Panc1 (cell line): ENCODE measurements at regions not wholly inside any gene's neighbourhood (a gene's known extent, or its start where the extent isn't known, plus 50 kb on each side); places are given as distances from the start of the nearest gene placed in this dataset.

Source experiments
- ATAC-seq: fragments of 200-7000 bp; cut with Tn5 transposase; 2 replicates; pipeline ENCODE4 v1.9.1; 2020; ENCODE audit warnings: mild to moderate bottlenecking, moderate library complexity
- BruUV-seq: library from RNA; stranded (reverse); fragments of 400-500 nt; replicated peaks from 2 replicates; lab custom pipeline; 2021; lab: Mats Ljungman, UMichigan
- CTCF ChIA-PET: fragments of 300-600 bp; sonication (Branson Sonifier 250); formaldehyde crosslinking; loops from one replicate; lab custom pipeline; 2022; ENCODE audit warnings: antibody characterized with exemption; lab: Charles Lee
- POLR2A ChIA-PET: fragments of 300-600 bp; sonication (Branson Sonifier 250); formaldehyde crosslinking; loops from one replicate; lab custom pipeline; 2022; ENCODE audit warnings: antibody characterized with exemption; lab: Charles Lee
- DNase-seq: peaks from one replicate; pipeline ENCODE4 v3.0.0-alpha.2; 2010; ENCODE audit warnings: low read depth, low spot score
- H3K27ac ChIP-seq: 2 replicates; pipeline ENCODE4 v1.5.1; 2011; ENCODE audit warnings: mild to moderate bottlenecking, low read length, inconsistent platforms
- H3K27me3 ChIP-seq: fragments of 200-500 bp; sonication (Bioruptor generic); 2 replicates; pipeline ENCODE4 v1.6.0; 2014; ENCODE audit warnings: low read length, inconsistent platforms; ENCODE audit not compliant: control insufficient read depth, insufficient read depth
- H3K36me3 ChIP-seq: fragments of 200-500 bp; sonication (Bioruptor generic); 2 replicates; pipeline ENCODE4 v1.5.1; 2014; ENCODE audit warnings: inconsistent platforms, mild to moderate bottlenecking, low read length, moderate library complexity; ENCODE audit not compliant: control insufficient read depth, insufficient read depth
- H3K4me1 ChIP-seq: 2 replicates; pipeline ENCODE4 v1.5.1; 2011; ENCODE audit warnings: inconsistent platforms, mild to moderate bottlenecking, low read length, moderate library complexity; ENCODE audit not compliant: control insufficient read depth, insufficient read depth
- H3K4me3 ChIP-seq, 2 experiments: 2 replicates each; pipeline ENCODE4 v1.5.1; 2011 to 2012; ENCODE audit warnings: low read depth in 2 of 2, low read length in 2 of 2, mild to moderate bottlenecking in 2 of 2, inconsistent platforms in 1 of 2, moderate library complexity in 1 of 2
- H3K9me3 ChIP-seq: fragments of 200-500 bp; sonication (Bioruptor generic); 2 replicates; pipeline ENCODE4 v1.5.1; 2014; ENCODE audit warnings: low read depth, mild to moderate bottlenecking, inconsistent platforms, low read length, moderate library complexity; ENCODE audit not compliant: control insufficient read depth, insufficient read depth
- POLR2AphosphoS5 ChIP-seq: IDR thresholded peaks from 2 replicates; pipeline ENCODE4 v1.6.1; 2012; ENCODE audit warnings: mild to moderate bottlenecking, low read depth, low read length, moderate library complexity
- SIN3A ChIP-seq: IDR thresholded peaks from 2 replicates; pipeline ENCODE4 v1.6.1; 2012; ENCODE audit warnings: low read depth, mild to moderate bottlenecking, low read length, moderate library complexity, borderline replicate concordance; ENCODE audit not compliant: insufficient read depth
- TCF7L2 ChIP-seq: IDR thresholded peaks from 2 replicates; pipeline ENCODE4 v1.6.1; 2011; ENCODE audit warnings: mild to moderate bottlenecking, low read depth, low read length, inconsistent platforms
- in situ Hi-C: cut with HindIII; loops from 2 replicates; pipeline ENCODE4 v1.10.0; 2016; ENCODE audit warnings: low sequenced_read_pairs, low pct_unique_long_range_greater_than_20kb
- intact Hi-C: fragments of 100-400 bp; cut with micrococcal nuclease; formaldehyde crosslinking; loops from one replicate; pipeline ENCODE4 v1.10.0; 2022; ENCODE audit not compliant: unreplicated experiment
- TF ChIP-seq, protein P1 (sequence below), 2 experiments: IDR thresholded peaks; 2 replicates each; pipeline ENCODE4 v1.6.1; 2011 to 2012; ENCODE audit warnings: low read depth in 2 of 2, control low read depth in 1 of 2, low read length in 1 of 2, mild to moderate bottlenecking in 1 of 2, moderate library complexity in 1 of 2; ENCODE audit not compliant: insufficient read depth in 1 of 2
- TF ChIP-seq, protein P2 (sequence below): fragments of 450-650 bp; IDR thresholded peaks from 2 replicates; pipeline ENCODE4 v1.5.1; 2017; ENCODE audit warnings: mild to moderate bottlenecking

DNA sequence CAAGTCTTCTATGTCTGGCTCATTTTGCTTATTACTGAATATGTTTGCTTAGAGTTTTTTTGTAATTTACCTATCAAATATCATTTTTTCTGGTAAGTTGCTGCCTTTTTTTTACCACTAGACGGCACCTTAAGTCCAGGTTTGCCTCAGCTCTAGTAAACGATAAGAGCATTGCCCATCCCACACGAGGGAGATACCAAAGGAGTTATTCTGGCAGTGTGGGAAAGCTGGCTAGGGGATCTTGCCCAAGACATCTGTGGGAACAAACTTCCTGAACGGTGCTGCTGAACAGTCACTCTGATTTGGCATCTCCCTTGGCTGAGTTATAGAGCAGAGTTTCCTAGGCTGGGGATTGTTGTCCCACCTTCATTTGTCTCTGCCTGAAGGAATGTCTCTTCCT, 306.4 kb downstream of the COL12A1 start:
- no peak overlapping the region for H3K27ac ChIP-seq
- POLR2A ChIA-PET, result no interaction called here
- no peaks in the 10 kb centered on the region for H3K4me1 ChIP-seq
- ATAC-seq (no peak), DNase-seq (no peak)
- CTCF ChIA-PET, result no interaction called here
- in situ Hi-C loops, result no loop called here
- H3K4me3 ChIP-seq, result no peak overlapping the region
- TF ChIP-seq, protein P1, sequence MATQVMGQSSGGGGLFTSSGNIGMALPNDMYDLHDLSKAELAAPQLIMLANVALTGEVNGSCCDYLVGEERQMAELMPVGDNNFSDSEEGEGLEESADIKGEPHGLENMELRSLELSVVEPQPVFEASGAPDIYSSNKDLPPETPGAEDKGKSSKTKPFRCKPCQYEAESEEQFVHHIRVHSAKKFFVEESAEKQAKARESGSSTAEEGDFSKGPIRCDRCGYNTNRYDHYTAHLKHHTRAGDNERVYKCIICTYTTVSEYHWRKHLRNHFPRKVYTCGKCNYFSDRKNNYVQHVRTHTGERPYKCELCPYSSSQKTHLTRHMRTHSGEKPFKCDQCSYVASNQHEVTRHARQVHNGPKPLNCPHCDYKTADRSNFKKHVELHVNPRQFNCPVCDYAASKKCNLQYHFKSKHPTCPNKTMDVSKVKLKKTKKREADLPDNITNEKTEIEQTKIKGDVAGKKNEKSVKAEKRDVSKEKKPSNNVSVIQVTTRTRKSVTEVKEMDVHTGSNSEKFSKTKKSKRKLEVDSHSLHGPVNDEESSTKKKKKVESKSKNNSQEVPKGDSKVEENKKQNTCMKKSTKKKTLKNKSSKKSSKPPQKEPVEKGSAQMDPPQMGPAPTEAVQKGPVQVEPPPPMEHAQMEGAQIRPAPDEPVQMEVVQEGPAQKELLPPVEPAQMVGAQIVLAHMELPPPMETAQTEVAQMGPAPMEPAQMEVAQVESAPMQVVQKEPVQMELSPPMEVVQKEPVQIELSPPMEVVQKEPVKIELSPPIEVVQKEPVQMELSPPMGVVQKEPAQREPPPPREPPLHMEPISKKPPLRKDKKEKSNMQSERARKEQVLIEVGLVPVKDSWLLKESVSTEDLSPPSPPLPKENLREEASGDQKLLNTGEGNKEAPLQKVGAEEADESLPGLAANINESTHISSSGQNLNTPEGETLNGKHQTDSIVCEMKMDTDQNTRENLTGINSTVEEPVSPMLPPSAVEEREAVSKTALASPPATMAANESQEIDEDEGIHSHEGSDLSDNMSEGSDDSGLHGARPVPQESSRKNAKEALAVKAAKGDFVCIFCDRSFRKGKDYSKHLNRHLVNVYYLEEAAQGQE (IDR thresholded peaks at IDR 0.05; ENCODE audit: insufficient read depth in 1 of 2, low read depth in 2 of 2, low read length in 1 of 2), result no peak
- no peaks in the 10 kb centered on the region for H3K9me3 ChIP-seq
- H3K36me3 ChIP-seq, result no peaks in the 10 kb centered on the region
- intact Hi-C loops, result loop anchor here (10.0 kb wide), 1 partner anchor 305 kb away; the partner anchor contains the start of gene COL12A1
- no TSS peak for BruUV-seq
- no peaks in the 10 kb centered on the region for H3K27me3 ChIP-seq

GRCh38 chr6:74892091-74892490, 313.8 kb downstream of the COL12A1 start:
- no peaks in the 10 kb centered on the region for H3K36me3 ChIP-seq
- no peaks in the 10 kb centered on the region for H3K27me3 ChIP-seq
- no TSS peak for BruUV-seq
- in situ Hi-C loops (no loop called here), intact Hi-C loops (loop anchor here (10.0 kb wide), 1 partner anchor 313 kb away; the partner anchor contains the start of gene COL12A1)
- DNase-seq (no peak), ATAC-seq (no peak)
- TF ChIP-seq, protein P1 (IDR thresholded peaks at IDR 0.05; ENCODE audit: insufficient read depth in 1 of 2, low read depth in 2 of 2, low read length in 1 of 2), result no peak
- TF ChIP-seq, protein P2, sequence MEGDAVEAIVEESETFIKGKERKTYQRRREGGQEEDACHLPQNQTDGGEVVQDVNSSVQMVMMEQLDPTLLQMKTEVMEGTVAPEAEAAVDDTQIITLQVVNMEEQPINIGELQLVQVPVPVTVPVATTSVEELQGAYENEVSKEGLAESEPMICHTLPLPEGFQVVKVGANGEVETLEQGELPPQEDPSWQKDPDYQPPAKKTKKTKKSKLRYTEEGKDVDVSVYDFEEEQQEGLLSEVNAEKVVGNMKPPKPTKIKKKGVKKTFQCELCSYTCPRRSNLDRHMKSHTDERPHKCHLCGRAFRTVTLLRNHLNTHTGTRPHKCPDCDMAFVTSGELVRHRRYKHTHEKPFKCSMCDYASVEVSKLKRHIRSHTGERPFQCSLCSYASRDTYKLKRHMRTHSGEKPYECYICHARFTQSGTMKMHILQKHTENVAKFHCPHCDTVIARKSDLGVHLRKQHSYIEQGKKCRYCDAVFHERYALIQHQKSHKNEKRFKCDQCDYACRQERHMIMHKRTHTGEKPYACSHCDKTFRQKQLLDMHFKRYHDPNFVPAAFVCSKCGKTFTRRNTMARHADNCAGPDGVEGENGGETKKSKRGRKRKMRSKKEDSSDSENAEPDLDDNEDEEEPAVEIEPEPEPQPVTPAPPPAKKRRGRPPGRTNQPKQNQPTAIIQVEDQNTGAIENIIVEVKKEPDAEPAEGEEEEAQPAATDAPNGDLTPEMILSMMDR, result no peak
- TF ChIP-seq SIN3A (no peak), TCF7L2 (no peak), POLR2AphosphoS5 (no peak)
- H3K4me1 ChIP-seq, result no peaks in the 10 kb centered on the region
- no peaks in the 10 kb centered on the region for H3K9me3 ChIP-seq
- no peak overlapping the region for H3K27ac ChIP-seq
- ChIA-PET POLR2A (no interaction called here), CTCF (no interaction called here)
- H3K4me3 ChIP-seq, result no peak overlapping the region
